ENCODE measurements at regions not wholly inside any gene's neighbourhood (a gene's known extent, or its start where the extent isn't known, plus 50 kb on each side); places are given as distances from the start of the nearest gene placed in this dataset.

DNA sequence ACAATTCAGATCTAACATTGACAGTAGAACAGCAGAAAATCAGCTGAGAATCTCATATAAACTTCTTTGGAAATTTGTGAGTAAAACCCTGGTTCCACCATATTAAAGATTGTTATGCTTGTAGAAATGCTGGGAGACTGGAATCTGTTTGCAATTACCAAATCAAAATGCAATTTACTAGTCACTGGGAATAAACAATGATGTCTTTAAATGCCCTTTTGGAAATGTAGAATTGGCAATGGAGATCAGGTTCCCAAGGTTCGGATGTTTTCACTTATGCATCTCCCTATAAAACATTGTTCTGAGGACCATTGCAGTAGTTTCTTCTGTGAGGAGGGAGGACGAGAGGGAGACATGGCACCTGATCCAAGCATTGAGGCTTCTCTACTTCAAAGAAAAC, 384.4 kb downstream of the TMEM167A start:
- intact Hi-C loops (cut with DNase I) = no loop called here
- ATAC-seq (no peak), DNase-seq (ENCODE audit: missing footprints) (no peak)

DNA sequence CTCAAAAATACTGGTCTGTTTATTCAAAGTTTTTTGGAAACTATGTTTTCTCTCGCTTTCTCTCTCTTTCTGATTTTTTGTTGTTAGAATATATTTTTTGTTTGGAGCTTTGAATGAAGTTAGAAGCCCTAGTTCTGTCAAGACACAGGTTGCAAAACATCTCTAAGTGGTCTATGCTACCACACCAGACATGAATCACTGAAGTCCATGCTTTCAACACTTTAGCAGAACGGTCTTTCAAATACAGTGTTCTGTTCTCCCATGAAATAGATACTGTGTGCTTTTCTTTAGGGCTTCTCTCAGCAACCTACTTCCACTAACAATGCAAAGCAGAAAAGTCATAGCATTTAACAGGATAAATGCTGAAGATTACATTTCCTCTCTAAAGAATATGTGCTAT, 392.5 kb downstream of the TMEM167A start:
- intact Hi-C loops (cut with DNase I) = no loop called here
- ATAC-seq = no peak
- DNase-seq (ENCODE audit: missing footprints) = no peak

GRCh38 chr5:82684165-82684564, 393.0 kb downstream of the TMEM167A start:
- ATAC-seq = peak; percentile 68
- intact Hi-C loops (cut with DNase I) = no loop called here
- DNase-seq (ENCODE audit: missing footprints) = no peak

DNA sequence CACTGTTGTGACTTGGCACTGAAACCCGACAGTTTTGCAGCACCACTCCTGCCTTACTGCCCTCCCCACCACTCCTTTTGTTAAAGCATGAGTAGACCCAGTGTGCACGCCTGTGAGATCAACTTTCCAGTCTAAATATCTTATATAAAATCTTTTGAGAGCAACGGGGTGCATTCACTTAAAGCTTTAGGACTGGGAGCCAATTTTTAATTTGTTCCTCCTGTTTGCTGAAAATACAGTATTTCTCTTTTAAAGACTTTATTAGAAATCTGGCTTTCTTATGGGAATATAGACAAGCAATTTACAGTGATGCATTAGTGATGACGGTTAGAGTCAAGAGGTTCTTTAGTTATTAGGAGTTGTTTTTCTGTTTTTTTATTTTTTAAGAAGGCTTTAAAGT, 397.5 kb downstream of the TMEM167A start:
- ATAC-seq (no peak), DNase-seq (ENCODE audit: missing footprints) (no peak)
- intact Hi-C loops (cut with DNase I) = no loop called here

- ATAC-seq (no peak), DNase-seq (ENCODE audit: missing footprints) (no peak)
- intact Hi-C loops (cut with DNase I) = no loop called here
Observed at GRCh38 chr5:82676661-82677060, 398.5 kb upstream of the RPS23 start.

GRCh38 chr5:82674671-82675070, 396.5 kb upstream of the RPS23 start:
- DNase-seq (ENCODE audit: missing footprints) (no peak), ATAC-seq (no peak)
- intact Hi-C loops (cut with DNase I) = no loop called here

DNA sequence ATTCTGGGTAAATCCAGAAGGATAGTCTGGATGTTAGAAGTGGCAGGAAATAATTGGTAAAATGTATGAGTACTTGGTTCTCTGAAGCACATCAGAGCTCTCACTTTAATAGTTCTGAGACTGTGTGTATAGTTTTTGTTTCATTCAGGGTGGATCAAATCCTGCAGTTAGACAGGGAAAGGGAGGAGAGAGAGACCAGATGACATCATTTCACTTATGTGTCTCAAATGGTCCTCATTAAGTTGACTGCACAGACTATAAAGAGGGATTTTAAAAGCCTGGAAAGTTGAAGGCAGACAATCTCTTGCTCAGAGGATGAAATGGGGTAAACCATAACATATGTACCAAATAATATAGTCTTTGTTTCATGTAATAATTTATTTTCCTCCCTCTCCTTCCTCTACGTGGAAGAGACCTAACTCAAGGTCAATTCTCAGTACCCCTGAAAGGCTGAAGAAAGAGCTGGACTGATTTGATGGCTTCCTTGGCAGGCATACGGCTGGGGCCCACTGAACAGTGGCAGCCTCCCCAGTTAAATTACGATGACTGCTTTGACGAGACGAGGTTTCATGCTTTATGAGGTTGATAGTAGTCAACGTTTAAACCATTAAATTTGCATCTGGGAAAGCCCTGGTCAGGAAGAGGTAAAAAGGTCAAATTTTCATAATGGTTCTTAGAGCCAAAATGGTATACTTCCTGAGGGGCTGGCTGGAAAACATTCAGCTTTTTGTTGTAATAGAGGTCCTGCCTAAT, 395.1 kb upstream of the RPS23 start:
- DNase-seq (ENCODE audit: missing footprints) (no peak), ATAC-seq (no peak)

GRCh38 chr5:82670692-82671091, 392.5 kb upstream of the RPS23 start:
- DNase-seq (ENCODE audit: missing footprints) (no peak), ATAC-seq (no peak)
- intact Hi-C loops (cut with DNase I) = no loop called here

More for the DNA sequence above, 395.1 kb upstream of the RPS23 start:
- intact Hi-C loops (cut with DNase I) = no loop called here

DNA sequence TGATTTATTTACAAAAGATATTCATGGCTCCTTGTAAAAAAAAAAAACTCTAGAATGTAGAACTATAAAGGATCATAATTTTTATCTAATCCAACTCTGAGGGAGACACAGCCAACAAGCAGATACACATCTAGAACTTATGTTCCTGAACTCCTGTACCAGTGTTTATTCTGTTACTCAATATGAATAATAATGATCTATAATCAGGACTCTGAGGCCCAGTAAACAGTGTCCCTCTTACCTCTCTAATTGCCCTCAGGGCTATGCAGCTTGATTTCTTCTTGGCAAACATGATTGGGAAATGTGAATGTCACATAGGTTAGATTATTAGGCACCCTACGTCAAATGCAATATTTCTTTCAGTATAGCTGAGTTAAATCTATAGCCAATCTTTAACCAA, 391.6 kb upstream of the RPS23 start:
- intact Hi-C loops (cut with DNase I) = no loop called here
- DNase-seq (ENCODE audit: missing footprints) = no peak
- ATAC-seq = no peak

- no peak for ATAC-seq
- no peak for DNase-seq (ENCODE audit: missing footprints)
- intact Hi-C loops (cut with DNase I) = no loop called here
Observed at GRCh38 chr5:82666312-82666711, 388.2 kb upstream of the RPS23 start.

- ATAC-seq = no peak
- intact Hi-C loops (cut with DNase I) = no loop called here
Observed at GRCh38 chr5:82664732-82665131, 386.6 kb upstream of the RPS23 start.

GRCh38 chr5:82663225-82663624, 385.1 kb upstream of the RPS23 start:
- intact Hi-C loops (cut with DNase I) = no loop called here
- no peak for DNase-seq (ENCODE audit: missing footprints)
- no peak for ATAC-seq

More at GRCh38 chr5:82664732-82665131, 386.6 kb upstream of the RPS23 start:
- no peak for DNase-seq (ENCODE audit: missing footprints)

DNA sequence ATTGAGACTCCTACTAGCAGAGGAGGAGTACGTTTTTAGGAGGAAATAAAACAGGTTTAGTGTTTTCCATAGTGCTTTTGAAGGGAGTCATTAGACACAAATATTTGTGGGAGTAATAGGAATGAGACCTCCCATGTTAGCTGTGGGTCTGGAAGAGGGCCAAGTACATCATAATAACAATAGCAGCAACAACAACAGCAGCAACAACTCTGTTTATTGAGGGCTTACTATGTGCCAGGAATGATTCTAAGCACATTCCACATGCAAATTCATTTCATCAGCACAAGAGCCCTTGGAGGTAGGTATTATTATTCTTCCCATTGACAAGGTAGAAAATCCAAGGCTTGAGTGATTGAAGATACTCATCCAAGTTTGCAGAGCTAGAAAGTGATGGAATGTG, 384.2 kb upstream of the RPS23 start:
- DNase-seq (ENCODE audit: missing footprints) = no peak
- intact Hi-C loops (cut with DNase I) = no loop called here
- ATAC-seq = no peak

DNA sequence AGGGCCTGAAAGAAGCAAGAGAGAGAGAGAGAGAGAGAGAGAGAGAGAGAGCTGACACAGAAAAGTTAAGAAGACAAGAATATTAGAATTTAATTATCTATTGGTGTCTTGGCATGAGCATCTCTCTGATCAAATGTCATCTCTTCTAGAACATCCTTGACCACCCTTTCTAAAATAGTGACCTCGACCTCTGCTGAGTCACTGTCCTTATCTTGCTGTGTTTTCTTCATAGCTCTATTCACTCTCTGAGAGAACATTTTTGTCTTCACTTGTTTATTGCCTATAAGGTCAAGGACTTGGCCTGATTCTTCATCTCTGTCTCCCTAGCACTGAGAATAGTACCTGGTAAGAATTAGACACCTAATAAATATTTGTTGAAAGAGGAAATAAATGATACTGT, 383.8 kb upstream of the RPS23 start:
- intact Hi-C loops (cut with DNase I) = no loop called here
- ATAC-seq (no peak), DNase-seq (ENCODE audit: missing footprints) (no peak)

DNA sequence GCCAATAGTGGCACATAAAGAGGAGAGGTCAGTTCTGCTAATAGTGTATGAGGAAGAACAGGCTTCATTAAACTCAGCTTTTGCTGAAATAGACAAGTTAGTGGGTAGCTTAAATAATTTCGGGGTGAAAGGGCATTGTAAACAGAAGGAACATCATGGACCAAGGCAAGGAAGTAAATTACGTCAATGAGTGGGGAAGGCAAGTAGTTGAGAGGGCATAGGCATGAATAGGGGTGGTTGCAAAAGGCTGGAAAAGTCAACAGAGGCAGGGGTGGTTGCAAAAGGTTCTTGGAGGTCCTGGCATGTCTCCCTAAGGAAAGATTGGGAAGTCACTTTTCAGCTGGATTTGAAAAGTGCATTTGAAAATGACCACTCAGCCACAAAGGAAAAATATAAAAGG, 383.3 kb upstream of the RPS23 start:
- DNase-seq (ENCODE audit: missing footprints) = no peak
- no peak for ATAC-seq
- intact Hi-C loops (cut with DNase I) = no loop called here

DNA sequence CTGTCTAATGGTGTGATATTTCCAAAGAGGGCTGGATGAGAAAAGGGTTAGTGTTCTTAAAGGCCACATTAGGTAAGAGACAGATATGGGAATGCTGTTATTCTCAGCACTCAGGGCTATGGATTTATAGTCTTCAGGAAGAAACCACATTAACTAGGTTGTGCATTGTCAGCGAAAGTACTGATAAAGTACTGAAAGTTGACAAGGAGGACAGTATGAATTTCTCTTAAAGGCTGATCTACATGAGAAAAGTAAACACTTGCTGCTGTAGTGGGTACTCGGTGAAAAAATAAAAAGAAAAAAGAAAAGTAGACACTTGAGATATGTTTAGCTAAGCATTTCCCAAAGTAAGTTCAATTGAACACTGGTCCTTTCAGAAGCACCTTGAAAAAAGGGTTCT, 381.0 kb upstream of the RPS23 start:
- DNase-seq (ENCODE audit: missing footprints) (no peak), ATAC-seq (no peak)
- intact Hi-C loops (cut with DNase I) = loop anchor here (10.0 kb wide), 1 partner anchor 136 kb away; no protein-coding TSS in a partner anchor

DNA sequence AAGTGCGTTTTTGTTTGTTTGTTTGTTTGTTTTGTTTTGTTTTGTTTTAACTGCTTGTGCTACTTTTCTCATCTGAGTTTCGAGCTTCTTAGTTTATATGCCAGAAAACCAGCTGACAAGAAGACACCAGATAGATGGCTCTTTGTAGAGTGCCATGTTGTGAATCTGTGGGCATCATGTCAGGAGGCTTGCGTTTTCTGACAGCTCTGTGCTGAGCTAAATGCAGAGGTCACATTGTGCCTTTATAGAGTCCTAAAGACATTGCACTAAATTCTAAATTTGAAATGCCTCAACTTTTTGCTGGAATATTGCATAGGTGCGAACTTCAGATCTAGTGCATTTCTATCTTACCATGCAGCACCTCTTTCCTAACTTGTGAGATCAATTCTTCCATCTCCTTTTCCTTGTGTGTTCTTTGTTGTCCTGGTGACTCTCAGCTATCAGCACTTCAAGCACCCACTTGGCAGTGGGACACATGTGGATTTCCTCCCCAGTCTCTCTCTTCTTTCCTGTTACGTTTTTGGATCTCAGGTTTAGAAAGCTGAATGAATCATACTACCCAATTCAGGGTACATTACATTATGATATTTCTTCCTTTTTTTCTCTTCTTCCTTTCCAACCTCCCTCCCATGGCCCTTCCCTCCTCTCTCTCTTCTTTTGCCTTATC, 379.0 kb upstream of the RPS23 start:
- DNase-seq (ENCODE audit: missing footprints) (no peak), ATAC-seq (peak; percentile 50)
- intact Hi-C loops (cut with DNase I) = loop anchor here (10.0 kb wide), 1 partner anchor 138 kb away; no protein-coding TSS in a partner anchor

GRCh38 chr5:82656341-82656761, 378.2 kb upstream of the RPS23 start:
- no peak for ATAC-seq
- DNase-seq (ENCODE audit: missing footprints) = no peak
- intact Hi-C loops (cut with DNase I) = loop anchor here (10.0 kb wide), 1 partner anchor 138 kb away; no protein-coding TSS in a partner anchor

DNA sequence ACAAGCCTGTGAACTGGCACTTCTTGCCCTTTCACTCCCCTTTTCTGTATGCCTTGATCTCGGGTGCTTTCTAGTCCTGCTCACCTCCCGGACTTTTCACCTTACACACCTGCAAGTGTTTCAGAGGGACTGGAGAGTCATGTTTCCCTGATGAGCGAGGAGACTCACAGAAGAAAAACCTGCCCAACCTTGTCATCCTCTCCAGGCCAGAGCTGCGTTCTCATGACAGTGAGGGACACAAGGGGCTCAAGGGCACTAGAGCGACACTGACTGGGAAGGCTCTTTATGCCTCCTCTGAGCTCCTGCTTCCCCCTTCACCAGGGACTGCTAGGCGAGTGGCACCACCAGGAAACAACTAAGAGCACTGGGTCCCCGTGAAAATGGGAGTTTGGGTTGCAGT, 376.9 kb upstream of the RPS23 start:
- DNase-seq (ENCODE audit: missing footprints) (no peak), ATAC-seq (no peak)
- intact Hi-C loops (cut with DNase I) = loop anchor here (10.0 kb wide), 1 partner anchor 140 kb away; no protein-coding TSS in a partner anchor

- no peak for ATAC-seq
- intact Hi-C loops (cut with DNase I) = loop anchor here (10.0 kb wide), 1 partner anchor 145 kb away; no protein-coding TSS in a partner anchor
- no peak for DNase-seq (ENCODE audit: missing footprints)
Observed at GRCh38 chr5:82649943-82650342, 371.8 kb upstream of the RPS23 start.
